ENCODE measurements at regions not wholly inside any gene's neighbourhood (a gene's known extent, or its start where the extent isn't known, plus 50 kb on each side); places are given as distances from the start of the nearest gene placed in this dataset.

DNA sequence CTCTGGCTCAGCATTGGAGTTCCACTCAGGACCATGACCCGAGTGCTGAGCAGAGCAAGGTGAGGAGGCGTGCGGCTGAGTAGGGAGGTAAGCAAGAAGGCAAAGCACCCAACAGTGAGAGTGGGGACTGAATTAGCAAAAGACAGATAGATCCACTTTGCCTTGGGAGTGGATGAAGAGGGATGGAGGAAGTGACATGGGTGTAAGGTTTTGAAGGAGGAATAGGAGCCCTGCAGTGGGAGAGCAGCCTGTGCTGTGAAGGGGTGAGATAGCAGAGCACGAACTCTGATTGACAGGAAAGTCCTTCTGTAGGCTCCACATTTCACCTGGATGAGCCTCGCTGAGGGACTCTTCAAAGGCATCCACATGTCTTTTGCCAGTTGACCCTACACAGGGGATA lies 522.6 kb downstream of the NTRK3 start:
- no peak overlapping the region for H3K23ac ChIP-seq (ENCODE audit: low read depth, low read length)
- H3K56ac ChIP-seq (ENCODE audit: extremely low read depth, insufficient read depth, low read length), result no peak overlapping the region
- no peaks in the 10 kb centered on the region; the same call in 1 of the 2 replicates for H3K27me3 ChIP-seq (ENCODE audit: control insufficient read depth, insufficient read depth, low read length)
- no peak overlapping the region for H2AK9ac ChIP-seq (replicated peaks; ENCODE audit: low read depth, low read length, poor library complexity)
- no peaks in the 10 kb centered on the region for H3K9me3 ChIP-seq (ENCODE audit: control insufficient read depth, insufficient read depth, low read length)
- H2BK120ac ChIP-seq (ENCODE audit: low read depth, low read length), result no peak overlapping the region
- H4K5ac ChIP-seq (ENCODE audit: low read depth, low read length), result no peak overlapping the region
- peaks cover 7% of the 10 kb centered on the region; the same call in 1 of the 2 replicates for H3K4me1 ChIP-seq (ENCODE audit: control insufficient read depth, insufficient read depth, low read length)
- H2BK15ac ChIP-seq (ENCODE audit: low read depth, low read length), result no peak overlapping the region
- H2AFZ ChIP-seq (replicated peaks; ENCODE audit: low read length, poor library complexity), result no peak overlapping the region
- no peaks in the 10 kb centered on the region for H3K79me1 ChIP-seq (ENCODE audit: low read depth in 1 of 2, low read length in 2 of 2)
- no peak overlapping the region for H2BK5ac ChIP-seq (ENCODE audit: low read depth, low read length, poor library complexity, severe bottlenecking)
- TF ChIP-seq MAFK (IDR thresholded peaks at IDR 0.05; ENCODE audit: low read depth, low read length) (no peak), POLR2A (IDR thresholded peaks at IDR 0.05; ENCODE audit: low read depth, low read length) (no peak), CHD1 (IDR thresholded peaks at IDR 0.05; ENCODE audit: low read depth, low read length) (no peak), MAZ (IDR thresholded peaks at IDR 0.05; ENCODE audit: borderline replicate concordance, low read depth, low read length) (no peak), RAD21 (IDR thresholded peaks at IDR 0.05; ENCODE audit: low read length) (no peak), BHLHE40 (IDR thresholded peaks at IDR 0.05; ENCODE audit: low read depth, low read length) (no peak), CEBPB (IDR thresholded peaks at IDR 0.05; ENCODE audit: low read depth, low read length) (no peak), USF2 (IDR thresholded peaks at IDR 0.05; ENCODE audit: low read depth, low read length) (no peak), MXI1 (IDR thresholded peaks at IDR 0.05; ENCODE audit: borderline replicate concordance, low read depth, low read length) (no peak), SMC3 (IDR thresholded peaks at IDR 0.05; ENCODE audit: low read depth, low read length) (no peak), RFX5 (IDR thresholded peaks at IDR 0.05; ENCODE audit: low read depth, low read length) (no peak), ELK1 (IDR thresholded peaks at IDR 0.05; ENCODE audit: borderline replicate concordance, low read depth, low read length) (no peak), FOS (IDR thresholded peaks at IDR 0.05; ENCODE audit: low read depth, low read length) (no peak), NFE2L2 (IDR thresholded peaks at IDR 0.05; ENCODE audit: low read depth, low read length) (no peak), RCOR1 (IDR thresholded peaks at IDR 0.05; ENCODE audit: insufficient replicate concordance, low read length) (no peak)
- TF ChIP-seq, protein P1, sequence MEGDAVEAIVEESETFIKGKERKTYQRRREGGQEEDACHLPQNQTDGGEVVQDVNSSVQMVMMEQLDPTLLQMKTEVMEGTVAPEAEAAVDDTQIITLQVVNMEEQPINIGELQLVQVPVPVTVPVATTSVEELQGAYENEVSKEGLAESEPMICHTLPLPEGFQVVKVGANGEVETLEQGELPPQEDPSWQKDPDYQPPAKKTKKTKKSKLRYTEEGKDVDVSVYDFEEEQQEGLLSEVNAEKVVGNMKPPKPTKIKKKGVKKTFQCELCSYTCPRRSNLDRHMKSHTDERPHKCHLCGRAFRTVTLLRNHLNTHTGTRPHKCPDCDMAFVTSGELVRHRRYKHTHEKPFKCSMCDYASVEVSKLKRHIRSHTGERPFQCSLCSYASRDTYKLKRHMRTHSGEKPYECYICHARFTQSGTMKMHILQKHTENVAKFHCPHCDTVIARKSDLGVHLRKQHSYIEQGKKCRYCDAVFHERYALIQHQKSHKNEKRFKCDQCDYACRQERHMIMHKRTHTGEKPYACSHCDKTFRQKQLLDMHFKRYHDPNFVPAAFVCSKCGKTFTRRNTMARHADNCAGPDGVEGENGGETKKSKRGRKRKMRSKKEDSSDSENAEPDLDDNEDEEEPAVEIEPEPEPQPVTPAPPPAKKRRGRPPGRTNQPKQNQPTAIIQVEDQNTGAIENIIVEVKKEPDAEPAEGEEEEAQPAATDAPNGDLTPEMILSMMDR (conservative IDR thresholded peaks at IDR 0.05; ENCODE audit: low read depth, low read length), result no peak
- H2BK20ac ChIP-seq (ENCODE audit: low read depth, low read length), result no peak overlapping the region
- no peak overlapping the region for H3K14ac ChIP-seq (replicated peaks; ENCODE audit: low read depth, low read length)
- POLR2A ChIA-PET (ENCODE audit: unreplicated experiment), result no interaction called here
- no peaks in the 10 kb centered on the region for H3K36me3 ChIP-seq (ENCODE audit: control insufficient read depth, insufficient read depth, low read length)
- intact Hi-C loops (cut with micrococcal nuclease), result no loop called here
- no peak overlapping the region for H3K4ac ChIP-seq (ENCODE audit: low read depth, low read length)
- in situ Hi-C loops (cut with MboI; ENCODE audit: low sequenced_read_pairs), result no loop called here
- no TSS peak for BruUV-seq (replicated peaks)
- CTCF ChIA-PET, result no interaction called here
- dilution Hi-C loops (cut with HindIII; ENCODE audit: low sequenced_read_pairs, unreplicated experiment), result no loop called here
- 100% methylated on average over 2 of the region's 5 CpGs; no CpG with 5 or more reads in 1 of the 2 experiments for WGBS, 2 experiments (ENCODE audit: extremely low coverage in 2 of 2, insufficient read length in 1 of 2)
- H3K27ac ChIP-seq (ENCODE audit: insufficient read depth, low read length), result no peak overlapping the region
- no peak overlapping the region for H3K4me3 ChIP-seq (ENCODE audit: insufficient read depth, low read depth, low read length)
- H2AK5ac ChIP-seq (ENCODE audit: low read depth, low read length), result no peak overlapping the region
- no peak overlapping the region for H3K4me2 ChIP-seq (ENCODE audit: low read depth, low read length)
- H4K8ac ChIP-seq (ENCODE audit: low read depth in 2 of 2, low read length in 2 of 2), result no peak overlapping the region
- DNase-seq (no peak), ATAC-seq (ENCODE audit: low read depth) (no peak)
- H3K9me1 ChIP-seq (ENCODE audit: insufficient read depth, low read length), result no peaks in the 10 kb centered on the region
- no peak overlapping the region for H3K9ac ChIP-seq (ENCODE audit: low read depth, low read length)
- H4K91ac ChIP-seq (ENCODE audit: insufficient read depth, low read depth, low read length), result no peak overlapping the region
- no peaks in the 10 kb centered on the region for H4K20me1 ChIP-seq (ENCODE audit: insufficient read depth, low read length)
- H3K18ac ChIP-seq (ENCODE audit: low read depth, low read length), result no peak overlapping the region
